A673 (cell line): ENCODE measurements at regions not wholly inside any gene's neighbourhood (a gene's known extent, or its start where the extent isn't known, plus 50 kb on each side); places are given as distances from the start of the nearest gene placed in this dataset.

Source experiments
- EZH2 ChIP-seq: fragments of 200-600 bp; sonication (generic); IDR thresholded peaks from 2 replicates; pipeline ENCODE4 v1.6.1; 2017; ENCODE audit warnings: borderline replicate concordance, low read depth, mild to moderate bottlenecking, mixed read lengths, antibody characterized with exemption, low read length; ENCODE audit not compliant: poor library complexity, severe bottlenecking
- TF ChIP-seq, protein P1 (sequence below): fragments of 300-800, 200-600 bp; sonication (generic); conservative IDR thresholded peaks from 2 replicates; pipeline ENCODE4 v1.5.1; 2017; ENCODE audit warnings: low read depth, mild to moderate bottlenecking, antibody characterized with exemption, low read length, moderate library complexity, mixed read lengths

- TF ChIP-seq, protein P1, sequence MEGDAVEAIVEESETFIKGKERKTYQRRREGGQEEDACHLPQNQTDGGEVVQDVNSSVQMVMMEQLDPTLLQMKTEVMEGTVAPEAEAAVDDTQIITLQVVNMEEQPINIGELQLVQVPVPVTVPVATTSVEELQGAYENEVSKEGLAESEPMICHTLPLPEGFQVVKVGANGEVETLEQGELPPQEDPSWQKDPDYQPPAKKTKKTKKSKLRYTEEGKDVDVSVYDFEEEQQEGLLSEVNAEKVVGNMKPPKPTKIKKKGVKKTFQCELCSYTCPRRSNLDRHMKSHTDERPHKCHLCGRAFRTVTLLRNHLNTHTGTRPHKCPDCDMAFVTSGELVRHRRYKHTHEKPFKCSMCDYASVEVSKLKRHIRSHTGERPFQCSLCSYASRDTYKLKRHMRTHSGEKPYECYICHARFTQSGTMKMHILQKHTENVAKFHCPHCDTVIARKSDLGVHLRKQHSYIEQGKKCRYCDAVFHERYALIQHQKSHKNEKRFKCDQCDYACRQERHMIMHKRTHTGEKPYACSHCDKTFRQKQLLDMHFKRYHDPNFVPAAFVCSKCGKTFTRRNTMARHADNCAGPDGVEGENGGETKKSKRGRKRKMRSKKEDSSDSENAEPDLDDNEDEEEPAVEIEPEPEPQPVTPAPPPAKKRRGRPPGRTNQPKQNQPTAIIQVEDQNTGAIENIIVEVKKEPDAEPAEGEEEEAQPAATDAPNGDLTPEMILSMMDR = no peak
- TF ChIP-seq EZH2 = no peak
These were observed 1790.8 kb upstream of the PCDH20 start for GRCh38 chr13:63206461-63206860.
